ENCODE measurements at regions not wholly inside any gene's neighbourhood (a gene's known extent, or its start where the extent isn't known, plus 50 kb on each side); places are given as distances from the start of the nearest gene placed in this dataset.

- Histone ChIP-seq H3K23ac (ENCODE audit: low read length) (no peak overlapping the region), H2BK15ac (replicated peaks; ENCODE audit: low read depth) (no peak overlapping the region), H2AK5ac (ENCODE audit: low read length) (no peak overlapping the region), H3K79me2 (ENCODE audit: control insufficient read depth, insufficient read depth, low read length) (no peaks in the 10 kb centered on the region), H3K4me2 (ENCODE audit: low read length) (no peak overlapping the region), H3K4me1 (ENCODE audit: control insufficient read depth, low read depth, low read length) (no peaks in the 10 kb centered on the region), H4K8ac (ENCODE audit: low read depth, low read length) (no peak overlapping the region), H3K18ac (ENCODE audit: low read length) (no peak overlapping the region), H3K36me3 (ENCODE audit: control insufficient read depth, insufficient read depth, low read length) (no peaks in the 10 kb centered on the region), H3K27ac (ENCODE audit: low read depth, low read length) (no peak overlapping the region), H3K4me3 (ENCODE audit: low read length) (no peak overlapping the region), H2BK5ac (ENCODE audit: low read length) (no peak overlapping the region), H3K79me1 (ENCODE audit: low read length) (no peaks in the 10 kb centered on the region), H3K9ac (ENCODE audit: low read length) (no peak overlapping the region), H2BK120ac (ENCODE audit: low read depth, low read length) (no peak overlapping the region), H4K5ac (ENCODE audit: low read length) (no peak overlapping the region), H3K27me3 (ENCODE audit: insufficient read depth, low read length, poor library complexity) (no peaks in the 10 kb centered on the region), H3K56ac (ENCODE audit: low read length) (no peak overlapping the region), H3K4ac (ENCODE audit: low read depth, low read length) (no peak overlapping the region)
- DNase-seq, result no peak
- WGBS (ENCODE audit: extremely low coverage, insufficient coverage, low lambda C conversion rate), result no CpG with 5 or more reads among the region's 19 CpGs
Measured at GRCh38 chr9:121567500-121568342, 68.1 kb upstream of the GGTA1 start.

- Histone ChIP-seq H2BK5ac (ENCODE audit: low read length) (no peak overlapping the region), H2BK120ac (ENCODE audit: low read depth, low read length) (no peak overlapping the region), H3K23ac (ENCODE audit: low read length) (no peak overlapping the region), H3K4me3 (ENCODE audit: low read length) (no peak overlapping the region), H2BK15ac (replicated peaks; ENCODE audit: low read depth) (no peak overlapping the region), H3K9ac (ENCODE audit: low read length) (no peak overlapping the region), H3K27ac (ENCODE audit: low read depth, low read length) (no peak overlapping the region), H3K27me3 (ENCODE audit: insufficient read depth, low read length, poor library complexity) (no peaks in the 10 kb centered on the region), H3K18ac (ENCODE audit: low read length) (no peak overlapping the region), H3K4me1 (ENCODE audit: control insufficient read depth, low read depth, low read length) (no peaks in the 10 kb centered on the region), H3K4ac (ENCODE audit: low read depth, low read length) (no peak overlapping the region), H2AK5ac (ENCODE audit: low read length) (no peak overlapping the region), H3K36me3 (ENCODE audit: control insufficient read depth, insufficient read depth, low read length) (no peaks in the 10 kb centered on the region), H3K79me1 (ENCODE audit: low read length) (no peaks in the 10 kb centered on the region), H3K56ac (ENCODE audit: low read length) (no peak overlapping the region), H4K5ac (ENCODE audit: low read length) (no peak overlapping the region), H3K4me2 (ENCODE audit: low read length) (no peak overlapping the region), H4K8ac (ENCODE audit: low read depth, low read length) (no peak overlapping the region), H3K79me2 (ENCODE audit: control insufficient read depth, insufficient read depth, low read length) (no peaks in the 10 kb centered on the region)
- DNase-seq, result no peak
- no CpG with 5 or more reads among the region's 9 CpGs for WGBS (ENCODE audit: extremely low coverage, insufficient coverage, low lambda C conversion rate)
Measured at GRCh38 chr9:121568343-121569265, 69.0 kb upstream of the GGTA1 start.

GRCh38 chr9:121569266-121569648 is 69.6 kb upstream of the GGTA1 start:
- no peaks in the 10 kb centered on the region for H3K27me3 ChIP-seq (ENCODE audit: insufficient read depth, low read length, poor library complexity)
- H3K4me3 ChIP-seq (ENCODE audit: low read length), result no peak overlapping the region
- WGBS (ENCODE audit: extremely low coverage, insufficient coverage, low lambda C conversion rate), result no CpG with 5 or more reads among the region's 3 CpGs

GRCh38 chr9:121572581-121572980 is 72.9 kb upstream of the GGTA1 start:
- no peaks in the 10 kb centered on the region for H3K4me1 ChIP-seq (ENCODE audit: control insufficient read depth, low read depth, low read length)
- no peaks in the 10 kb centered on the region for H3K79me2 ChIP-seq (ENCODE audit: control insufficient read depth, insufficient read depth, low read length)
- H3K4me3 ChIP-seq (ENCODE audit: low read length), result no peak overlapping the region
- H3K56ac ChIP-seq (ENCODE audit: low read length), result no peak overlapping the region
- H3K9ac ChIP-seq (ENCODE audit: low read length), result no peak overlapping the region
- DNase-seq, result no peak
- no peak overlapping the region for H3K23ac ChIP-seq (ENCODE audit: low read length)
- H3K4me2 ChIP-seq (ENCODE audit: low read length), result no peak overlapping the region
- H3K36me3 ChIP-seq (ENCODE audit: control insufficient read depth, insufficient read depth, low read length), result no peaks in the 10 kb centered on the region
- H2BK5ac ChIP-seq (ENCODE audit: low read length), result no peak overlapping the region
- H2AK5ac ChIP-seq (ENCODE audit: low read length), result no peak overlapping the region
- no peak overlapping the region for H4K5ac ChIP-seq (ENCODE audit: low read length)
- no peak overlapping the region for H2BK15ac ChIP-seq (replicated peaks; ENCODE audit: low read depth)
- no peaks in the 10 kb centered on the region for H3K27me3 ChIP-seq (ENCODE audit: insufficient read depth, low read length, poor library complexity)
- H3K4ac ChIP-seq (ENCODE audit: low read depth, low read length), result no peak overlapping the region
- WGBS (ENCODE audit: extremely low coverage, insufficient coverage, low lambda C conversion rate), result no CpG with 5 or more reads among the region's 7 CpGs
- H3K79me1 ChIP-seq (ENCODE audit: low read length), result no peaks in the 10 kb centered on the region
- no peak overlapping the region for H3K27ac ChIP-seq (ENCODE audit: low read depth, low read length)
- H4K8ac ChIP-seq (ENCODE audit: low read depth, low read length), result no peak overlapping the region
- H3K18ac ChIP-seq (ENCODE audit: low read length), result no peak overlapping the region
- no peak overlapping the region for H2BK120ac ChIP-seq (ENCODE audit: low read depth, low read length)

More at GRCh38 chr9:121569266-121569648, 69.6 kb upstream of the GGTA1 start:
- Histone ChIP-seq H3K18ac (ENCODE audit: low read length) (no peak overlapping the region), H2BK15ac (replicated peaks; ENCODE audit: low read depth) (no peak overlapping the region), H4K5ac (ENCODE audit: low read length) (no peak overlapping the region), H3K36me3 (ENCODE audit: control insufficient read depth, insufficient read depth, low read length) (no peaks in the 10 kb centered on the region), H3K4ac (ENCODE audit: low read depth, low read length) (no peak overlapping the region), H2BK5ac (ENCODE audit: low read length) (no peak overlapping the region), H3K4me1 (ENCODE audit: control insufficient read depth, low read depth, low read length) (no peaks in the 10 kb centered on the region), H3K79me2 (ENCODE audit: control insufficient read depth, insufficient read depth, low read length) (no peaks in the 10 kb centered on the region), H3K9ac (ENCODE audit: low read length) (no peak overlapping the region), H3K27ac (ENCODE audit: low read depth, low read length) (no peak overlapping the region), H3K56ac (ENCODE audit: low read length) (no peak overlapping the region), H2BK120ac (ENCODE audit: low read depth, low read length) (no peak overlapping the region), H3K23ac (ENCODE audit: low read length) (no peak overlapping the region), H3K4me2 (ENCODE audit: low read length) (no peak overlapping the region), H2AK5ac (ENCODE audit: low read length) (no peak overlapping the region), H3K79me1 (ENCODE audit: low read length) (no peaks in the 10 kb centered on the region), H4K8ac (ENCODE audit: low read depth, low read length) (no peak overlapping the region)
- DNase-seq, result no peak

- Histone ChIP-seq H3K27me3 (ENCODE audit: insufficient read depth, low read length, poor library complexity) (no peaks in the 10 kb centered on the region), H3K4ac (ENCODE audit: low read depth, low read length) (no peak overlapping the region), H3K56ac (ENCODE audit: low read length) (no peak overlapping the region), H3K9ac (ENCODE audit: low read length) (no peak overlapping the region), H3K79me2 (ENCODE audit: control insufficient read depth, insufficient read depth, low read length) (no peaks in the 10 kb centered on the region), H3K79me1 (ENCODE audit: low read length) (no peaks in the 10 kb centered on the region), H2BK5ac (ENCODE audit: low read length) (no peak overlapping the region), H3K27ac (ENCODE audit: low read depth, low read length) (no peak overlapping the region), H4K5ac (ENCODE audit: low read length) (no peak overlapping the region), H2BK15ac (replicated peaks; ENCODE audit: low read depth) (no peak overlapping the region), H2AK5ac (ENCODE audit: low read length) (no peak overlapping the region), H3K4me3 (ENCODE audit: low read length) (no peak overlapping the region), H3K23ac (ENCODE audit: low read length) (no peak overlapping the region), H3K4me2 (ENCODE audit: low read length) (no peak overlapping the region), H3K36me3 (ENCODE audit: control insufficient read depth, insufficient read depth, low read length) (no peaks in the 10 kb centered on the region), H3K18ac (ENCODE audit: low read length) (no peak overlapping the region), H4K8ac (ENCODE audit: low read depth, low read length) (no peak overlapping the region), H3K4me1 (ENCODE audit: control insufficient read depth, low read depth, low read length) (no peaks in the 10 kb centered on the region), H2BK120ac (ENCODE audit: low read depth, low read length) (no peak overlapping the region)
- WGBS (ENCODE audit: extremely low coverage, insufficient coverage, low lambda C conversion rate), result no CpG with 5 or more reads among the region's 10 CpGs
- DNase-seq, result no peak
Measured at GRCh38 chr9:121573717-121574485, 74.3 kb upstream of the GGTA1 start.
